OCI-LY1 (cell line): ENCODE measurements at regions not wholly inside any gene's neighbourhood (a gene's known extent, or its start where the extent isn't known, plus 50 kb on each side); places are given as distances from the start of the nearest gene placed in this dataset.

ENCODE experiments used
- EZH2 ChIP-seq: fragments of 200-600 bp; sonication (generic), shearing (Covaris generic); IDR thresholded peaks from 2 replicates; pipeline ENCODE4 v1.8.0; 2017; ENCODE audit warnings: borderline replicate concordance, mixed run types, mild to moderate bottlenecking, antibody characterized with exemption, low read length, moderate library complexity, mixed read lengths
- TF ChIP-seq, protein P1 (sequence below): fragments of 200-600 bp; sonication (generic), shearing (Covaris generic); IDR thresholded peaks from 2 replicates; pipeline ENCODE4 v1.5.1; 2017; ENCODE audit warnings: mild to moderate bottlenecking, antibody characterized with exemption, low read length, moderate library complexity, mixed read lengths

DNA sequence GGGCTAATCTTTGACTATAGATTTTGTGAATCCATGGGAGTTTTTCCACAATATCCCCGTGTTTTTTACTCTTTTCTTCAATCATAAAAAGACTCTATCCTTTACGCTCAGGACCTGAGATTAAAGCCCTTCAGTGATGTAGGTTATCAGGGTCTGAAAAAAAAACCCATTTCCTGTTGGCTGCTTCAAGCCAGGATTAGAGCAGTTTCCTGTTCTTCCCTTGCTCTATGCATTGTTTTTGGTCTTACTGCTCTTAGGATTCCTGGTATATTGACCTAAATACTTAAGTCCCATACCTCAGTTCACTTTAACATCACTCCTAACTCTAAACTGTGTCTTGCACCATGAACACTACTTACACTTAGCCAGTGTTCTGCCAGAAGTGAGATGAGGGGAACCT is 319.3 kb upstream of the CHD1 start:
- TF ChIP-seq, protein P1, sequence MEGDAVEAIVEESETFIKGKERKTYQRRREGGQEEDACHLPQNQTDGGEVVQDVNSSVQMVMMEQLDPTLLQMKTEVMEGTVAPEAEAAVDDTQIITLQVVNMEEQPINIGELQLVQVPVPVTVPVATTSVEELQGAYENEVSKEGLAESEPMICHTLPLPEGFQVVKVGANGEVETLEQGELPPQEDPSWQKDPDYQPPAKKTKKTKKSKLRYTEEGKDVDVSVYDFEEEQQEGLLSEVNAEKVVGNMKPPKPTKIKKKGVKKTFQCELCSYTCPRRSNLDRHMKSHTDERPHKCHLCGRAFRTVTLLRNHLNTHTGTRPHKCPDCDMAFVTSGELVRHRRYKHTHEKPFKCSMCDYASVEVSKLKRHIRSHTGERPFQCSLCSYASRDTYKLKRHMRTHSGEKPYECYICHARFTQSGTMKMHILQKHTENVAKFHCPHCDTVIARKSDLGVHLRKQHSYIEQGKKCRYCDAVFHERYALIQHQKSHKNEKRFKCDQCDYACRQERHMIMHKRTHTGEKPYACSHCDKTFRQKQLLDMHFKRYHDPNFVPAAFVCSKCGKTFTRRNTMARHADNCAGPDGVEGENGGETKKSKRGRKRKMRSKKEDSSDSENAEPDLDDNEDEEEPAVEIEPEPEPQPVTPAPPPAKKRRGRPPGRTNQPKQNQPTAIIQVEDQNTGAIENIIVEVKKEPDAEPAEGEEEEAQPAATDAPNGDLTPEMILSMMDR = no peak
- TF ChIP-seq EZH2 = no peak
